PC-3 (cell line): ENCODE measurements at regions not wholly inside any gene's neighbourhood (a gene's known extent, or its start where the extent isn't known, plus 50 kb on each side); places are given as distances from the start of the nearest gene placed in this dataset.

Experiments used
- EZH2 ChIP-seq: fragments of 300-600 bp; sonication (generic); IDR thresholded peaks from one replicate; pipeline ENCODE4 v1.6.1; 2017; ENCODE audit warnings: antibody characterized with exemption, mild to moderate bottlenecking, low read length; ENCODE audit not compliant: unreplicated experiment
- EZH2phosphoT487 ChIP-seq: fragments of 300-600 bp; sonication (generic); IDR thresholded peaks from 2 replicates; pipeline ENCODE4 v1.6.1; 2018; ENCODE audit warnings: mild to moderate bottlenecking, antibody characterized with exemption, low read length, borderline replicate concordance
- TF ChIP-seq, protein P1 (sequence below): fragments of 300-600 bp; sonication (generic); conservative IDR thresholded peaks from 2 replicates; pipeline ENCODE4 v1.5.1; 2017; ENCODE audit warnings: antibody characterized with exemption, low read depth, mild to moderate bottlenecking, low read length

DNA sequence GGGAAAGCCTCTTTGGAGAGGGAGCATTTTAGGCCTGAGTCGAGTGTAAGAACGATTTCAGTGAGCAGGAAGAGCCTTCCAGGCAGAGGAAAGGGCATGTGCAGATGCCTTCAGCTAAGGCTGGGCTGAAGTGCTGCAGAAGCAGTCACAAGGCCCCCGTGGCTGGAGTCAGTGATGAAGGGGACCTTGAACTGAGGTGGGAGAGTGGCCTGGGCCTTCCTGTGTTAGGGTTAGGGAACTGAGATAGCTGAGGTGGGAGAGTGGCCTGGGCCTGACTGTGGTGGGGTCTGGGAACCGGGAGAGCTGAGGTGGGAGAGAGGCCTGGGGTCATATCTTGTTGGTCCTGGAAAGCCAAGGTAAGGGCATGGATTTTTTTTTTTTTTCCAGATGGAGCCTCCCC is 50.9 kb upstream of the ETV3 start:
- TF ChIP-seq, protein P1, sequence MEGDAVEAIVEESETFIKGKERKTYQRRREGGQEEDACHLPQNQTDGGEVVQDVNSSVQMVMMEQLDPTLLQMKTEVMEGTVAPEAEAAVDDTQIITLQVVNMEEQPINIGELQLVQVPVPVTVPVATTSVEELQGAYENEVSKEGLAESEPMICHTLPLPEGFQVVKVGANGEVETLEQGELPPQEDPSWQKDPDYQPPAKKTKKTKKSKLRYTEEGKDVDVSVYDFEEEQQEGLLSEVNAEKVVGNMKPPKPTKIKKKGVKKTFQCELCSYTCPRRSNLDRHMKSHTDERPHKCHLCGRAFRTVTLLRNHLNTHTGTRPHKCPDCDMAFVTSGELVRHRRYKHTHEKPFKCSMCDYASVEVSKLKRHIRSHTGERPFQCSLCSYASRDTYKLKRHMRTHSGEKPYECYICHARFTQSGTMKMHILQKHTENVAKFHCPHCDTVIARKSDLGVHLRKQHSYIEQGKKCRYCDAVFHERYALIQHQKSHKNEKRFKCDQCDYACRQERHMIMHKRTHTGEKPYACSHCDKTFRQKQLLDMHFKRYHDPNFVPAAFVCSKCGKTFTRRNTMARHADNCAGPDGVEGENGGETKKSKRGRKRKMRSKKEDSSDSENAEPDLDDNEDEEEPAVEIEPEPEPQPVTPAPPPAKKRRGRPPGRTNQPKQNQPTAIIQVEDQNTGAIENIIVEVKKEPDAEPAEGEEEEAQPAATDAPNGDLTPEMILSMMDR, result no peak
- TF ChIP-seq EZH2 (no peak), EZH2phosphoT487 (no peak)
